Lower leg skin (tissue), 3 donors: ENCODE measurements at regions not wholly inside any gene's neighbourhood (a gene's known extent, or its start where the extent isn't known, plus 50 kb on each side); places are given as distances from the start of the nearest gene placed in this dataset.

Experiments
- POLR2A ChIP-seq, 2 donors: fragments of 450-650 bp; IDR thresholded peaks; one replicate each; pipeline ENCODE4 v1.6.1; 2016 to 2017; ENCODE audit warnings: antibody characterized with exemption in 2 of 2, mild to moderate bottlenecking in 1 of 2, moderate library complexity in 1 of 2
- TF ChIP-seq, protein P1 (sequence below), 3 donors: fragments of 450-650 bp; IDR thresholded peaks; one replicate each; pipeline ENCODE4 v1.5.1; 2016; ENCODE audit warnings: antibody characterized with exemption in 3 of 3, mild to moderate bottlenecking in 3 of 3, moderate library complexity in 2 of 3

DNA sequence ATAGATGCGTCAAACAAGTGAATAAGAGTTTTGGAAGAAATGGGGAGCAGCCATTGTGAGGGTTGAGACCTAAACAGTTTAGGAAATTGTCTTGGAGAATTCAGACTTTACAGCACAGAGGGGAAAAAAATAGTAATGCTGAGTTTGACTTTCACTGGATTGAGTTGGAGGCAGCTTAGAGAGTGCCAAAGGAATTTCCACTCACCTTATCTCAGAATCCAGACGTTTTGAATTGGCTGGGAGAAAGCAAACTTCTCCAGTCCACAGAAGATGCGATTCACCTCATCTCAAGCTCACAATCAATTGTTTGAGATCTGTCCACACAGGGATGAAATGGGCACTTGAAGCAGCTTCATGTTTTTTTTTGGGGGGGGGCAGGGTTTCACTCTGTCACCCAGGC is 663.5 kb upstream of the SALL1 start:
- TF ChIP-seq, protein P1, sequence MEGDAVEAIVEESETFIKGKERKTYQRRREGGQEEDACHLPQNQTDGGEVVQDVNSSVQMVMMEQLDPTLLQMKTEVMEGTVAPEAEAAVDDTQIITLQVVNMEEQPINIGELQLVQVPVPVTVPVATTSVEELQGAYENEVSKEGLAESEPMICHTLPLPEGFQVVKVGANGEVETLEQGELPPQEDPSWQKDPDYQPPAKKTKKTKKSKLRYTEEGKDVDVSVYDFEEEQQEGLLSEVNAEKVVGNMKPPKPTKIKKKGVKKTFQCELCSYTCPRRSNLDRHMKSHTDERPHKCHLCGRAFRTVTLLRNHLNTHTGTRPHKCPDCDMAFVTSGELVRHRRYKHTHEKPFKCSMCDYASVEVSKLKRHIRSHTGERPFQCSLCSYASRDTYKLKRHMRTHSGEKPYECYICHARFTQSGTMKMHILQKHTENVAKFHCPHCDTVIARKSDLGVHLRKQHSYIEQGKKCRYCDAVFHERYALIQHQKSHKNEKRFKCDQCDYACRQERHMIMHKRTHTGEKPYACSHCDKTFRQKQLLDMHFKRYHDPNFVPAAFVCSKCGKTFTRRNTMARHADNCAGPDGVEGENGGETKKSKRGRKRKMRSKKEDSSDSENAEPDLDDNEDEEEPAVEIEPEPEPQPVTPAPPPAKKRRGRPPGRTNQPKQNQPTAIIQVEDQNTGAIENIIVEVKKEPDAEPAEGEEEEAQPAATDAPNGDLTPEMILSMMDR (IDR thresholded peaks at IDR 0.05): no peak
- no peak for TF ChIP-seq POLR2A (IDR thresholded peaks at IDR 0.05)
